Endothelial cell (in vitro differentiated cells): ENCODE measurements at regions not wholly inside any gene's neighbourhood (a gene's known extent, or its start where the extent isn't known, plus 50 kb on each side); places are given as distances from the start of the nearest gene placed in this dataset.

ENCODE experiments used
- DNase-seq: peaks from one replicate; pipeline ENCODE4 v3.0.0; 2021; ENCODE audit warnings: low spot score
- H3K27ac Mint-ChIP-seq: one replicate; pipeline ENCODE4 v1.8.0; 2021; ENCODE audit warnings: mixed read lengths, inconsistent platforms; ENCODE audit not compliant: unreplicated experiment
- H3K27me3 Mint-ChIP-seq: one replicate; pipeline ENCODE4 v1.8.0; 2021; ENCODE audit warnings: mild to moderate bottlenecking, moderate library complexity, mixed read lengths, inconsistent platforms; ENCODE audit not compliant: unreplicated experiment
- H3K36me3 Mint-ChIP-seq: one replicate; pipeline ENCODE4 v1.8.0; 2021; ENCODE audit warnings: mild to moderate bottlenecking, low read depth, mixed read lengths, inconsistent platforms; ENCODE audit not compliant: unreplicated experiment
- H3K4me1 Mint-ChIP-seq: one replicate; pipeline ENCODE4 v1.8.0; 2021; ENCODE audit warnings: mild to moderate bottlenecking, mixed read lengths, inconsistent platforms; ENCODE audit not compliant: unreplicated experiment
- H3K4me3 Mint-ChIP-seq: one replicate; pipeline ENCODE4 v1.8.0; 2021; ENCODE audit warnings: mild to moderate bottlenecking, mixed read lengths, inconsistent platforms; ENCODE audit not compliant: unreplicated experiment
- H3K9me3 Mint-ChIP-seq: one replicate; pipeline ENCODE4 v1.8.0; 2021; ENCODE audit warnings: mixed read lengths, inconsistent platforms; ENCODE audit not compliant: unreplicated experiment
- TF ChIP-seq, protein P1 (sequence below): fragments of 200-600 bp; sonication (generic); IDR thresholded peaks from one replicate; pipeline ENCODE4 v1.5.0; 2021; ENCODE audit warnings: antibody characterized with exemption; ENCODE audit not compliant: unreplicated experiment

- no peak for DNase-seq
- H3K9me3 Mint-ChIP-seq = no peaks in the 10 kb centered on the region
- no peaks in the 10 kb centered on the region for H3K4me1 Mint-ChIP-seq
- no peak overlapping the region for H3K27ac Mint-ChIP-seq
- H3K36me3 Mint-ChIP-seq = no peaks in the 10 kb centered on the region
- no peak overlapping the region for H3K4me3 Mint-ChIP-seq
- H3K27me3 Mint-ChIP-seq = peaks cover 2% of the 10 kb centered on the region
- TF ChIP-seq, protein P1, sequence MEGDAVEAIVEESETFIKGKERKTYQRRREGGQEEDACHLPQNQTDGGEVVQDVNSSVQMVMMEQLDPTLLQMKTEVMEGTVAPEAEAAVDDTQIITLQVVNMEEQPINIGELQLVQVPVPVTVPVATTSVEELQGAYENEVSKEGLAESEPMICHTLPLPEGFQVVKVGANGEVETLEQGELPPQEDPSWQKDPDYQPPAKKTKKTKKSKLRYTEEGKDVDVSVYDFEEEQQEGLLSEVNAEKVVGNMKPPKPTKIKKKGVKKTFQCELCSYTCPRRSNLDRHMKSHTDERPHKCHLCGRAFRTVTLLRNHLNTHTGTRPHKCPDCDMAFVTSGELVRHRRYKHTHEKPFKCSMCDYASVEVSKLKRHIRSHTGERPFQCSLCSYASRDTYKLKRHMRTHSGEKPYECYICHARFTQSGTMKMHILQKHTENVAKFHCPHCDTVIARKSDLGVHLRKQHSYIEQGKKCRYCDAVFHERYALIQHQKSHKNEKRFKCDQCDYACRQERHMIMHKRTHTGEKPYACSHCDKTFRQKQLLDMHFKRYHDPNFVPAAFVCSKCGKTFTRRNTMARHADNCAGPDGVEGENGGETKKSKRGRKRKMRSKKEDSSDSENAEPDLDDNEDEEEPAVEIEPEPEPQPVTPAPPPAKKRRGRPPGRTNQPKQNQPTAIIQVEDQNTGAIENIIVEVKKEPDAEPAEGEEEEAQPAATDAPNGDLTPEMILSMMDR = no peak
Measured at GRCh38 chr2:160920061-160920460, 240.2 kb upstream of the TANK start.

- no peak overlapping the region for H3K4me3 Mint-ChIP-seq
- no peaks in the 10 kb centered on the region for H3K9me3 Mint-ChIP-seq
- TF ChIP-seq, protein P1 = no peak
- DNase-seq = no peak
- peaks cover 2% of the 10 kb centered on the region for H3K27me3 Mint-ChIP-seq
- no peaks in the 10 kb centered on the region for H3K4me1 Mint-ChIP-seq
- no peak overlapping the region for H3K27ac Mint-ChIP-seq
- no peaks in the 10 kb centered on the region for H3K36me3 Mint-ChIP-seq
Measured at GRCh38 chr2:160920791-160921303, 239.4 kb upstream of the TANK start.

DNA sequence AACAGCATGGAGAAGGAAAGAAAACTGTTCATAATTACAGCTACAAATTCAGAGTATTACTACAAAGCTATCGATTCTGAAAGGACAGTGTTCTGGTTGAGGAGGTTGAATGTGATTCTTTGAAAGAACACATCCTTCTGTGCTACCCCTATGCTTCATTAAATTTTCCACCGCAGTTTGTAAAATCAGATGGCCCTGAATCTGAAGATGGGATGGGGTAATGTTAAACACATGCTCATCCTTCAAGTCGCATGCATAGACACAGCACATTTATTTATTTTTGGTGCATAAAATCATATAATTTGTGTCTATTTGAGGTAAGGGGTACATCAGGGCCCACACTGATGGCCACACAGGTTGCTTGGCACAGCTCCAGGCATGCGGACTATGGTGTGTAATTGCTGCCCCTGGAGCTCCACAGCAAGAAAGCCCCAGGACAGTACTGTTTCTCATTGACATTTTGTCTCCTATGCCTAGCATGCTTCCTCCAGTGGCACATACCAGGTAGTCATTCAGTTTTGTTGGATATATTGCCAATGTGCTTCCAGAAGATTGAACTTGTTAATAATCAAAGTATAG, 238.8 kb upstream of the TANK start:
- Mint-ChIP-seq H3K4me1 (no peaks in the 10 kb centered on the region), H3K9me3 (no peaks in the 10 kb centered on the region), H3K27me3 (peaks cover 2% of the 10 kb centered on the region), H3K36me3 (no peaks in the 10 kb centered on the region), H3K4me3 (no peak overlapping the region), H3K27ac (no peak overlapping the region)
- DNase-seq = no peak
- TF ChIP-seq, protein P1 = no peak

- no peaks in the 10 kb centered on the region for H3K36me3 Mint-ChIP-seq
- no peak for DNase-seq
- TF ChIP-seq, protein P1 = no peak
- H3K9me3 Mint-ChIP-seq = no peaks in the 10 kb centered on the region
- H3K4me1 Mint-ChIP-seq = no peaks in the 10 kb centered on the region
- no peak overlapping the region for H3K4me3 Mint-ChIP-seq
- no peaks in the 10 kb centered on the region for H3K27me3 Mint-ChIP-seq
- no peak overlapping the region for H3K27ac Mint-ChIP-seq
Measured at GRCh38 chr2:160924936-160925353, 235.3 kb upstream of the TANK start.

- Mint-ChIP-seq H3K4me1 (no peaks in the 10 kb centered on the region), H3K27ac (no peak overlapping the region), H3K4me3 (no peak overlapping the region), H3K27me3 (no peaks in the 10 kb centered on the region), H3K9me3 (no peaks in the 10 kb centered on the region), H3K36me3 (no peaks in the 10 kb centered on the region)
- TF ChIP-seq, protein P1 = no peak
- DNase-seq = no peak
Measured at GRCh38 chr2:160925956-160926355, 234.3 kb upstream of the TANK start.
